Kidney epithelial cell (primary cell): ENCODE measurements at regions not wholly inside any gene's neighbourhood (a gene's known extent, or its start where the extent isn't known, plus 50 kb on each side); places are given as distances from the start of the nearest gene placed in this dataset.

ENCODE experiments used
- DNase-seq: peaks from one replicate; pipeline ENCODE4 v3.0.0-alpha.2; 2010; ENCODE audit warnings: low read depth
- H3K27me3 ChIP-seq: 2 replicates; pipeline ENCODE4 v1.6.0; 2011; ENCODE audit warnings: low read length; ENCODE audit not compliant: control insufficient read depth, insufficient read depth
- H3K36me3 ChIP-seq: 2 replicates; pipeline ENCODE4 v1.5.1; 2011; ENCODE audit warnings: low read length; ENCODE audit not compliant: control insufficient read depth, insufficient read depth
- H3K4me3 ChIP-seq: 2 replicates; pipeline ENCODE4 v1.5.1; 2011; ENCODE audit warnings: low read depth, mild to moderate bottlenecking, control low read depth, low read length
- CTCF ChIP-seq: IDR thresholded peaks from 2 replicates; pipeline ENCODE4 v1.5.1; 2011; ENCODE audit warnings: mild to moderate bottlenecking, moderate library complexity, low read length, control low read depth, inconsistent platforms; ENCODE audit not compliant: insufficient read depth, poor library complexity, severe bottlenecking

DNA sequence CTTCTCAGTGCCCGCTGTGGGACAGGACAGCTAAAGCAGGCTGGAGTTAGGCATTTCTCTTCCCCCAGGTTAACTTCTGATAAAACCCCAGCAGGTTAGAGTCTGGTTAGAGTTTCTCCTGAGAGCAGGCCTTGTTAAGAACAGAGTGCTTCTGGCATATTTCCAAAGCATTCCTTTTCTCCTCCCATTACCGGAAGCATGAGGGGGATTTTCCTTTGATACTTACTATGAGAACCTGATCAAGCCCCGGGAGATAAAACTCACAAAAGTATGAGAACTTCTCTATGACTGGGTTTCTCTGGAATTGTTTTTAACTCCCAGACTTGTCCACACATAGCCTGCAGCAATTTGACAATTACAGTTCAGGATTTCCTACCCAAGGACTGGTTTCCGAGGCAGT lies 77.4 kb upstream of the MAST4 start:
- no peak overlapping the region for H3K4me3 ChIP-seq
- no peaks in the 10 kb centered on the region for H3K36me3 ChIP-seq
- DNase-seq: no peak
- H3K27me3 ChIP-seq: no peaks in the 10 kb centered on the region
- TF ChIP-seq CTCF: no peak

DNA sequence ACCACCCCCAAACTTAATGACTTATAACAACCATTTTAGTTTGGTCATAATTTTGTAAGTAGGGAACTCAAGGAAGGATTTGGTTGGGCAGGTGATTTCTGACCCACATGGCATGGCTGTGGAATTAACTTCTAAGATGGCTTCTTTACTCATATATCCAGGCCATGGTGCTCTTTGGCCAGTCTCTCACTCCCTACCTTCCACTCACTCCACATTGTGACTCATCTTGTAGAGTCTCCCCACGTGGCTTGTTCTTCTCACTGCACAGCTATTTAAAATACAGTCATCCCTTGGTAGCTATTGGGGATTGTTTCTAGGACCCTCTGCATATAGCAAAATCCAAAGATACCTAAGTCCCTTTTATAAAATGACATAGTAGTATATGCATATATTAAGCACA lies 76.6 kb upstream of the MAST4 start:
- Histone ChIP-seq H3K36me3 (no peaks in the 10 kb centered on the region), H3K27me3 (no peaks in the 10 kb centered on the region), H3K4me3 (no peak overlapping the region)
- no peak for DNase-seq
- no peak for TF ChIP-seq CTCF

- no peaks in the 10 kb centered on the region for H3K36me3 ChIP-seq
- H3K4me3 ChIP-seq: no peak overlapping the region
- TF ChIP-seq CTCF: no peak
- H3K27me3 ChIP-seq: no peaks in the 10 kb centered on the region
- no peak for DNase-seq
Measured at GRCh38 chr5:66520854-66521253, 75.3 kb upstream of the MAST4 start.

GRCh38 chr5:66527478-66528035 lies 68.6 kb upstream of the MAST4 start:
- Histone ChIP-seq H3K4me3 (no peak overlapping the region), H3K27me3 (no peaks in the 10 kb centered on the region), H3K36me3 (no peaks in the 10 kb centered on the region)
- no peak for DNase-seq
- TF ChIP-seq CTCF: no peak

GRCh38 chr5:66529182-66529581 lies 67.0 kb upstream of the MAST4 start:
- no peaks in the 10 kb centered on the region for H3K36me3 ChIP-seq
- DNase-seq: no peak
- TF ChIP-seq CTCF: no peak
- H3K27me3 ChIP-seq: no peaks in the 10 kb centered on the region
- no peak overlapping the region for H3K4me3 ChIP-seq

- H3K27me3 ChIP-seq: no peaks in the 10 kb centered on the region
- TF ChIP-seq CTCF: no peak
- H3K36me3 ChIP-seq: no peaks in the 10 kb centered on the region
- H3K4me3 ChIP-seq: no peak overlapping the region
- DNase-seq: no peak
Measured at GRCh38 chr5:66529704-66530103, 66.5 kb upstream of the MAST4 start.
